ENCODE measurements at regions not wholly inside any gene's neighbourhood (a gene's known extent, or its start where the extent isn't known, plus 50 kb on each side); places are given as distances from the start of the nearest gene placed in this dataset.
"Not testable (repeated sequence)": the region's sequence is repeated elsewhere in the genome, so short reads cannot be mapped to it uniquely, and the experiment has no call there.

DNA sequence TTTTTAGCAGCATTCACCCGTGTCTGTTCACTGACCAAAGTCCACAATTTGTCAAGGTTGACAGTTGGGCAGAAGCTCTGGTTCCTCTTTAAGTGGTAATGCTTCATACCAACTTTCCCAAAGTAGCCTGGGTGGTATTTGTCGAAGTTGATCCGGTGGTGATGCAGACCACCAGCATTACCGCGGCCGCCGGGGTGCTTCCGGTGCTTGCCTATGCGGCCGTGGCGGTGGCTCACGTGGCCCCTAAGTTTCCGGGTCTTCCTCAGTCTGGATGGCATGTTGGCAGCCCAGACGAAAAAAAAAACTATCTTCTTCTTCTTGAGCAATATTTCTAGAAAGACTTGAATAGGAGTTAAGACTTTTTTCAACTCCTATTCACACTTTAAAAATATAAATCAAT, 151.4 kb upstream of the RGS17 start:
- TF ChIP-seq, protein P1, sequence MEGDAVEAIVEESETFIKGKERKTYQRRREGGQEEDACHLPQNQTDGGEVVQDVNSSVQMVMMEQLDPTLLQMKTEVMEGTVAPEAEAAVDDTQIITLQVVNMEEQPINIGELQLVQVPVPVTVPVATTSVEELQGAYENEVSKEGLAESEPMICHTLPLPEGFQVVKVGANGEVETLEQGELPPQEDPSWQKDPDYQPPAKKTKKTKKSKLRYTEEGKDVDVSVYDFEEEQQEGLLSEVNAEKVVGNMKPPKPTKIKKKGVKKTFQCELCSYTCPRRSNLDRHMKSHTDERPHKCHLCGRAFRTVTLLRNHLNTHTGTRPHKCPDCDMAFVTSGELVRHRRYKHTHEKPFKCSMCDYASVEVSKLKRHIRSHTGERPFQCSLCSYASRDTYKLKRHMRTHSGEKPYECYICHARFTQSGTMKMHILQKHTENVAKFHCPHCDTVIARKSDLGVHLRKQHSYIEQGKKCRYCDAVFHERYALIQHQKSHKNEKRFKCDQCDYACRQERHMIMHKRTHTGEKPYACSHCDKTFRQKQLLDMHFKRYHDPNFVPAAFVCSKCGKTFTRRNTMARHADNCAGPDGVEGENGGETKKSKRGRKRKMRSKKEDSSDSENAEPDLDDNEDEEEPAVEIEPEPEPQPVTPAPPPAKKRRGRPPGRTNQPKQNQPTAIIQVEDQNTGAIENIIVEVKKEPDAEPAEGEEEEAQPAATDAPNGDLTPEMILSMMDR (conservative IDR thresholded peaks at IDR 0.05; ENCODE audit: low read length): not testable (repeated sequence)
- TF ChIP-seq EZH2phosphoT487 (IDR thresholded peaks at IDR 0.05; ENCODE audit: borderline replicate concordance, low read depth, low read length): not testable (repeated sequence)
